Uterus (tissue), 2 donors: ENCODE measurements at regions not wholly inside any gene's neighbourhood (a gene's known extent, or its start where the extent isn't known, plus 50 kb on each side); places are given as distances from the start of the nearest gene placed in this dataset.

ENCODE experiments used
- CTCF ChIP-seq, 4 experiments: fragments of 200-600 bp in 2 of 4; fragments of 450-650 bp in 2 of 4; sonication (generic) in 2 of 4; IDR thresholded peaks; one replicate each; pipeline ENCODE4 v1.5.1; 2016 to 2019; ENCODE audit warnings: antibody characterized with exemption in 4 of 4, mild to moderate bottlenecking in 2 of 4, moderate library complexity in 1 of 4
- POLR2A ChIP-seq, 2 donors: fragments of 450-650 bp; IDR thresholded peaks; one replicate each; pipeline ENCODE4 v1.6.1; 2016; ENCODE audit warnings: antibody characterized with exemption in 2 of 2, mild to moderate bottlenecking in 1 of 2, moderate library complexity in 1 of 2

DNA sequence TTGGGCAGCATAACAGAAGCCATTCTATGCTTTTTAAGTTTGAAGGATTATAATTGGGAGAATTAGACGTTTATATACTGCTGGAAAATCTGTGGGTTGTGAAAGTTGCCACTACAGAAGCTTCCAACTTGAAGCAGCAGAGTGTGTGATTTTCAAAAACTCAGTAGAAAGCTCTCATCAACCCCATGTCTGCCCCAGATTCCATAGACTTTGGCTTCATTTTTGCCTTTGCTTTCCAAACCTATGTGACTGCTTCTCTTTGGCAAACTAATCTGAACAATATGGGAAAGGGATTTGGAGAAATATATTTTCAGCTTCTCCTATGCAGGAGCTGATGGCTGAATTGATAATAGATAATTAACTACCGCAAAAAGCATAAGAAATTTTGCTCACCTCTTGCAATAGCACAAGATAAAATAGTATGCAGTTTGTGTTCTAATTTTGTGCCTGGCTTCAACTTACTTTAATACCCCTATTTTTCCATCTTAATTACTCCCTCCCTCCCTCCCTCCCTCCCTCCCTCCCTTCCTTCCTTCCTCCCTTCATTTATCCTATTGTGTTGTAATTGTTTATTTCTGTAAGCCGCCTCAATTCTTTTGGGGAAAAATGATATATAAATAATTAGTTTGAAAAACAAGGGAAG is 214.1 kb upstream of the HS3ST5 start:
- no peak for TF ChIP-seq CTCF (IDR thresholded peaks at IDR 0.05)
- TF ChIP-seq POLR2A (IDR thresholded peaks at IDR 0.05): no peak
